LHCN-M2 (cell line): ENCODE measurements at regions not wholly inside any gene's neighbourhood (a gene's known extent, or its start where the extent isn't known, plus 50 kb on each side); places are given as distances from the start of the nearest gene placed in this dataset.

Experiments used
- DNase-seq: peaks from one replicate; pipeline ENCODE4 v3.0.0-alpha.2; 2012; ENCODE audit warnings: low read depth

- no peak for DNase-seq
Observed at GRCh38 chr4:181431661-181432060, 811.5 kb upstream of the TENM3 start.

GRCh38 chr4:181432335-181432734 is 810.9 kb upstream of the TENM3 start:
- DNase-seq, result no peak

- DNase-seq, result no peak
Observed at GRCh38 chr4:181437895-181438294, 805.3 kb upstream of the TENM3 start.

- DNase-seq, result no peak
Observed at GRCh38 chr4:181438641-181439040, 804.6 kb upstream of the TENM3 start.

GRCh38 chr4:181443021-181443420 is 800.2 kb upstream of the TENM3 start:
- DNase-seq, result no peak

GRCh38 chr4:181465826-181466225 is 777.4 kb upstream of the TENM3 start:
- DNase-seq, result no peak

GRCh38 chr4:181468451-181468850 is 774.8 kb upstream of the TENM3 start:
- DNase-seq, result no peak

GRCh38 chr4:181470306-181470705 is 772.9 kb upstream of the TENM3 start:
- no peak for DNase-seq

GRCh38 chr4:181475359-181475758 is 767.8 kb upstream of the TENM3 start:
- no peak for DNase-seq

- no peak for DNase-seq
Observed at GRCh38 chr4:181475781-181476507, 767.3 kb upstream of the TENM3 start.

GRCh38 chr4:181476508-181476890 is 766.7 kb upstream of the TENM3 start:
- no peak for DNase-seq

- DNase-seq, result peak; percentile 2
Observed at GRCh38 chr4:181477591-181477990, 765.6 kb upstream of the TENM3 start.

- DNase-seq, result peak; percentile 4
Observed at GRCh38 chr4:181478656-181479055, 764.5 kb upstream of the TENM3 start.

GRCh38 chr4:181479141-181479540 is 764.1 kb upstream of the TENM3 start:
- no peak for DNase-seq

- DNase-seq, result no peak
Observed at GRCh38 chr4:181484396-181484795, 758.8 kb upstream of the TENM3 start.

- DNase-seq, result no peak
Observed at GRCh38 chr4:181488926-181489325, 754.3 kb upstream of the TENM3 start.

- no peak for DNase-seq
Observed at GRCh38 chr4:181498148-181498547, 745.1 kb upstream of the TENM3 start.

GRCh38 chr4:181502611-181503010 is 740.6 kb upstream of the TENM3 start:
- DNase-seq, result no peak

- DNase-seq, result no peak
Observed at GRCh38 chr4:181503687-181504390, 739.4 kb upstream of the TENM3 start.

- DNase-seq, result no peak
Observed at GRCh38 chr4:181504924-181505323, 738.3 kb upstream of the TENM3 start.

- DNase-seq, result no peak
Observed at GRCh38 chr4:181507180-181507835, 735.9 kb upstream of the TENM3 start.

- DNase-seq, result no peak
Observed at GRCh38 chr4:181507938-181508337, 735.3 kb upstream of the TENM3 start.

GRCh38 chr4:181508601-181509000 is 734.6 kb upstream of the TENM3 start:
- no peak for DNase-seq
